ENCODE measurements at regions not wholly inside any gene's neighbourhood (a gene's known extent, or its start where the extent isn't known, plus 50 kb on each side); places are given as distances from the start of the nearest gene placed in this dataset.

- H3K36me3 ChIP-seq (ENCODE audit: insufficient read depth, low read length), result no peaks in the 10 kb centered on the region
- no peak overlapping the region for H3K4me2 ChIP-seq (ENCODE audit: low read length)
- no peaks in the 10 kb centered on the region for H3K27me3 ChIP-seq (ENCODE audit: insufficient read depth, low read depth, low read length)
- no peaks in the 10 kb centered on the region for H3K79me2 ChIP-seq (replicated peaks; ENCODE audit: insufficient read depth, low read length)
- H3F3A ChIP-seq (ENCODE audit: insufficient read depth, low read length, poor library complexity, severe bottlenecking), result no peaks in the 10 kb centered on the region
- H3K27ac ChIP-seq (ENCODE audit: low read length), result no peak overlapping the region
- H3K9ac ChIP-seq (ENCODE audit: low read length), result no peak overlapping the region
- TF ChIP-seq EP300 (conservative IDR thresholded peaks at IDR 0.05; ENCODE audit: poor library complexity, severe bottlenecking) (no peak), REST (IDR thresholded peaks at IDR 0.05; ENCODE audit: borderline replicate concordance) (no peak), MXI1 (conservative IDR thresholded peaks at IDR 0.05; ENCODE audit: poor library complexity, severe bottlenecking) (no peak), TAF1 (IDR thresholded peaks at IDR 0.05; ENCODE audit: low read depth) (no peak), RAD21 (conservative IDR thresholded peaks at IDR 0.05) (no peak), POLR2AphosphoS5 (IDR thresholded peaks at IDR 0.05) (no peak), EZH2 (IDR thresholded peaks at IDR 0.05; ENCODE audit: borderline replicate concordance, insufficient read depth, low read length, poor library complexity, severe bottlenecking) (no peak), SMC3 (conservative IDR thresholded peaks at IDR 0.05; ENCODE audit: poor library complexity) (no peak), CTCF (IDR thresholded peaks at IDR 0.05; ENCODE audit: poor library complexity, severe bottlenecking) (no peak)
- no peak overlapping the region for H2AFZ ChIP-seq (ENCODE audit: low read depth, low read length)
- no peaks in the 10 kb centered on the region for H4K20me1 ChIP-seq (ENCODE audit: insufficient read depth)
- H3K4me3 ChIP-seq (ENCODE audit: low read length), result no peak overlapping the region
- H3K9me3 ChIP-seq (ENCODE audit: low read length), result no peaks in the 10 kb centered on the region
- no peaks in the 10 kb centered on the region for H3K9me2 ChIP-seq (ENCODE audit: insufficient read depth, low read length)
Measured at GRCh38 chr1:68746378-68746777, 249.5 kb upstream of the DEPDC1 start.

GRCh38 chr1:68751723-68752122 lies 254.8 kb upstream of the DEPDC1 start:
- H3K36me3 ChIP-seq (ENCODE audit: insufficient read depth, low read length), result no peaks in the 10 kb centered on the region
- H3K4me2 ChIP-seq (ENCODE audit: low read length), result no peak overlapping the region
- no peak overlapping the region for H3K4me3 ChIP-seq (ENCODE audit: low read length)
- H4K20me1 ChIP-seq (ENCODE audit: insufficient read depth), result no peaks in the 10 kb centered on the region
- H2AFZ ChIP-seq (ENCODE audit: low read depth, low read length), result no peak overlapping the region
- H3K9ac ChIP-seq (ENCODE audit: low read length), result no peak overlapping the region
- no peaks in the 10 kb centered on the region for H3K9me3 ChIP-seq (ENCODE audit: low read length)
- H3K27me3 ChIP-seq (ENCODE audit: insufficient read depth, low read depth, low read length), result no peaks in the 10 kb centered on the region
- H3K9me2 ChIP-seq (ENCODE audit: insufficient read depth, low read length), result no peaks in the 10 kb centered on the region
- no peaks in the 10 kb centered on the region for H3F3A ChIP-seq (ENCODE audit: insufficient read depth, low read length, poor library complexity, severe bottlenecking)
- no peaks in the 10 kb centered on the region for H3K79me2 ChIP-seq (replicated peaks; ENCODE audit: insufficient read depth, low read length)
- TF ChIP-seq EZH2 (IDR thresholded peaks at IDR 0.05; ENCODE audit: borderline replicate concordance, insufficient read depth, low read length, poor library complexity, severe bottlenecking) (no peak), REST (IDR thresholded peaks at IDR 0.05; ENCODE audit: borderline replicate concordance) (no peak), TAF1 (IDR thresholded peaks at IDR 0.05; ENCODE audit: low read depth) (no peak), EP300 (conservative IDR thresholded peaks at IDR 0.05; ENCODE audit: poor library complexity, severe bottlenecking) (no peak), POLR2AphosphoS5 (IDR thresholded peaks at IDR 0.05) (no peak), SMC3 (conservative IDR thresholded peaks at IDR 0.05; ENCODE audit: poor library complexity) (no peak), RAD21 (conservative IDR thresholded peaks at IDR 0.05) (no peak), CTCF (IDR thresholded peaks at IDR 0.05; ENCODE audit: poor library complexity, severe bottlenecking) (no peak), MXI1 (conservative IDR thresholded peaks at IDR 0.05; ENCODE audit: poor library complexity, severe bottlenecking) (no peak)
- H3K27ac ChIP-seq (ENCODE audit: low read length), result no peak overlapping the region
